HCT116 (cell line): ENCODE measurements at regions not wholly inside any gene's neighbourhood (a gene's known extent, or its start where the extent isn't known, plus 50 kb on each side); places are given as distances from the start of the nearest gene placed in this dataset.

Source experiments
- ATAC-seq: fragments of 200-7000 bp; cut with Tn5 transposase; 2 replicates; pipeline ENCODE4 v1.9.1; 2020; ENCODE audit warnings: mild to moderate bottlenecking, moderate library complexity
- BruUV-seq: library from RNA; stranded (reverse); fragments of 400-500 nt; replicated peaks from 2 replicates; lab custom pipeline; 2021; lab: Mats Ljungman, UMichigan
- CTCF ChIA-PET: fragments of 300-600 bp; sonication (Branson Sonifier 250); formaldehyde crosslinking; loops from one replicate; lab custom pipeline; 2021; ENCODE audit warnings: antibody characterized with exemption; lab: Charles Lee
- POLR2A ChIA-PET: fragments of 300-600, 350-600 bp; sonication (Branson Sonifier 250); formaldehyde crosslinking; loops from one replicate; lab custom pipeline; 2021; ENCODE audit warnings: antibody characterized with exemption; lab: Charles Lee
- RAD21 ChIA-PET, 2 experiments: fragments of 300-600 bp; sonication (Branson Sonifier 250); formaldehyde crosslinking; loops; one replicate each; lab custom pipeline; 2023; ENCODE audit warnings: low total read pairs in 2 of 2; ENCODE audit not compliant: uncharacterized antibody in 2 of 2, unreplicated experiment in 2 of 2, low non-redundant PET in 1 of 2; lab: Charles Lee
- DNase-seq: peaks from one replicate; pipeline ENCODE4 v3.0.0-alpha.2; 2010; ENCODE audit warnings: low read depth, low spot score
- H2AFZ ChIP-seq: fragments of 200-600 bp; shearing (Covaris generic), sonication (generic); 2 replicates; pipeline ENCODE4 v1.6.1; 2017; ENCODE audit warnings: low read depth, mixed run types, mixed read lengths, antibody characterized with exemption, low read length; ENCODE audit not compliant: poor library complexity, severe bottlenecking
- H3K27ac ChIP-seq: 2 replicates; pipeline ENCODE4 v1.5.1; 2012; ENCODE audit warnings: low read depth, low read length
- H3K27me3 ChIP-seq: fragments of 200-600 bp; sonication (generic); 2 replicates; pipeline ENCODE4 v1.6.1; 2016; ENCODE audit warnings: mixed run types, low read length, mixed read lengths; ENCODE audit not compliant: insufficient read depth
- H3K36me3 ChIP-seq, 2 experiments: fragments of 200-500 bp in 1 of 2; fragments of 200-600 bp in 1 of 2; sonication (Bioruptor generic) in 1 of 2; sonication (generic) in 1 of 2; 2 replicates each; pipeline versions ENCODE4 v1.5.1 to v1.6.1; 2014 to 2016; ENCODE audit warnings: low read length in 2 of 2, inconsistent platforms in 1 of 2, mixed read lengths in 1 of 2, mixed run types in 1 of 2; ENCODE audit not compliant: insufficient read depth in 2 of 2, control insufficient read depth in 1 of 2
- H3K4me1 ChIP-seq, 2 experiments: fragments of 200-600 bp in 1 of 2; sonication (generic) in 1 of 2; 2 replicates each; pipeline versions ENCODE4 v1.5.1 to v1.6.1; 2012 to 2017; ENCODE audit warnings: low read length in 2 of 2, inconsistent platforms in 1 of 2, mild to moderate bottlenecking in 1 of 2, mixed read lengths in 1 of 2, mixed run types in 1 of 2, moderate library complexity in 1 of 2; ENCODE audit not compliant: insufficient read depth in 2 of 2, control insufficient read depth in 1 of 2
- H3K4me2 ChIP-seq: fragments of 200-600 bp; sonication (generic); 2 replicates; pipeline ENCODE4 v1.6.1; 2017; ENCODE audit warnings: mixed run types, low read length, mixed read lengths
- H3K4me3 ChIP-seq, 2 experiments: fragments of 200-600 bp in 1 of 2; sonication (generic) in 1 of 2; replicated peaks in 1 of 2; 2 replicates each; pipeline ENCODE4 v1.5.1; 2011 to 2016; ENCODE audit warnings: low read length in 2 of 2, control low read depth in 1 of 2, low read depth in 1 of 2, mild to moderate bottlenecking in 1 of 2, mixed read lengths in 1 of 2, mixed run types in 1 of 2
- H3K79me2 ChIP-seq: fragments of 200-600 bp; sonication (generic); 2 replicates; pipeline ENCODE4 v1.6.1; 2017; ENCODE audit warnings: mild to moderate bottlenecking, mixed run types, low read length, moderate library complexity, mixed read lengths; ENCODE audit not compliant: insufficient read depth
- H3K9ac ChIP-seq: fragments of 200-600 bp; sonication (generic); 2 replicates; pipeline ENCODE4 v1.6.1; 2016; ENCODE audit warnings: low read length, mixed read lengths
- H3K9me2 ChIP-seq: fragments of 200-600 bp; sonication (generic), shearing (Covaris generic); 2 replicates; pipeline ENCODE4 v1.6.1; 2017; ENCODE audit warnings: mixed run types, mild to moderate bottlenecking, moderate library complexity; ENCODE audit not compliant: insufficient read depth
- H3K9me3 ChIP-seq, 2 experiments: fragments of 200-500 bp in 1 of 2; fragments of 200-600 bp in 1 of 2; sonication (Bioruptor generic) in 1 of 2; sonication (generic) in 1 of 2; 2 replicates each; pipeline ENCODE4 v1.6.1; 2014 to 2017; ENCODE audit warnings: low read length in 2 of 2, mixed read lengths in 2 of 2, inconsistent platforms in 1 of 2, low read depth in 1 of 2, mild to moderate bottlenecking in 1 of 2, mixed run types in 1 of 2, moderate library complexity in 1 of 2; ENCODE audit not compliant: control insufficient read depth in 1 of 2, insufficient read depth in 1 of 2
- H4K20me1 ChIP-seq: fragments of 200-600 bp; sonication (generic), shearing (Covaris generic); 2 replicates; pipeline ENCODE4 v1.6.1; 2017; ENCODE audit warnings: mixed run types, mild to moderate bottlenecking, moderate library complexity; ENCODE audit not compliant: insufficient read depth
- CEBPB ChIP-seq: IDR thresholded peaks from 2 replicates; pipeline ENCODE4 v1.6.1; 2012; ENCODE audit warnings: low read depth
- CTCF ChIP-seq, 3 experiments: fragments of 200-600 bp in 1 of 3; sonication (generic) in 1 of 3; IDR thresholded peaks in 2 of 3; conservative IDR thresholded peaks in 1 of 3; 2 replicates each; pipeline ENCODE4 v1.5.1; 2012 to 2017; ENCODE audit warnings: low read depth in 2 of 3, low read length in 2 of 3, antibody characterized with exemption in 1 of 3, borderline replicate concordance in 1 of 3, control low read depth in 1 of 3, mild to moderate bottlenecking in 1 of 3, mixed read lengths in 1 of 3, mixed run types in 1 of 3, moderate library complexity in 1 of 3; ENCODE audit not compliant: insufficient read depth in 1 of 3
- ELF1 ChIP-seq: IDR thresholded peaks from 2 replicates; pipeline ENCODE4 v1.6.1; 2012; ENCODE audit warnings: low read depth, borderline replicate concordance
- EZH2 ChIP-seq: fragments of 200-600 bp; sonication (generic); IDR thresholded peaks from 2 replicates; pipeline ENCODE4 v1.6.1; 2017; ENCODE audit warnings: antibody characterized with exemption, mixed run types
- EZH2phosphoT487 ChIP-seq: fragments of 200-600 bp; IDR thresholded peaks from 2 replicates; pipeline ENCODE4 v1.6.1; 2018; ENCODE audit warnings: antibody characterized with exemption, borderline replicate concordance
- JUND ChIP-seq: IDR thresholded peaks from 2 replicates; pipeline ENCODE4 v1.6.1; 2012
- POLR2AphosphoS5 ChIP-seq: IDR thresholded peaks from 2 replicates; pipeline ENCODE4 v1.6.1; 2011; ENCODE audit warnings: mild to moderate bottlenecking, low read depth, low read length, moderate library complexity
- RAD21 ChIP-seq: IDR thresholded peaks from 2 replicates; pipeline ENCODE4 v1.6.1; 2012; ENCODE audit warnings: low read depth, mild to moderate bottlenecking
- SIN3A ChIP-seq: IDR thresholded peaks from 2 replicates; pipeline ENCODE4 v1.6.1; 2012; ENCODE audit warnings: low read depth
- TCF7L2 ChIP-seq: IDR thresholded peaks from 2 replicates; pipeline ENCODE4 v1.7.0; 2011; ENCODE audit warnings: borderline replicate concordance, inconsistent platforms; ENCODE audit not compliant: insufficient read depth, insufficient read length; ENCODE audit errors: extremely low read depth
- YY1 ChIP-seq: IDR thresholded peaks from 2 replicates; pipeline ENCODE4 v1.6.1; 2011; ENCODE audit warnings: low read length, low read depth, moderate library complexity, mild to moderate bottlenecking; ENCODE audit not compliant: insufficient replicate concordance; ENCODE audit errors: extremely low read depth
- ZFX ChIP-seq: fragments of 450-650 bp; IDR thresholded peaks from 2 replicates; pipeline ENCODE4 v1.6.1; 2017
- ZNF274 ChIP-seq: fragments of 200-500 bp; sonication (Bioruptor generic); IDR thresholded peaks from 2 replicates; pipeline ENCODE4 v1.6.1; 2014; ENCODE audit warnings: mild to moderate bottlenecking, low read depth, low read length, inconsistent platforms
- intact Hi-C: fragments of 100-400 bp; cut with micrococcal nuclease; formaldehyde crosslinking; loops from 2 replicates; pipeline ENCODE4 v1.10.0; 2022
- TF ChIP-seq, protein P1 (sequence below): IDR thresholded peaks from 2 replicates; pipeline ENCODE4 v1.6.1; 2012

DNA sequence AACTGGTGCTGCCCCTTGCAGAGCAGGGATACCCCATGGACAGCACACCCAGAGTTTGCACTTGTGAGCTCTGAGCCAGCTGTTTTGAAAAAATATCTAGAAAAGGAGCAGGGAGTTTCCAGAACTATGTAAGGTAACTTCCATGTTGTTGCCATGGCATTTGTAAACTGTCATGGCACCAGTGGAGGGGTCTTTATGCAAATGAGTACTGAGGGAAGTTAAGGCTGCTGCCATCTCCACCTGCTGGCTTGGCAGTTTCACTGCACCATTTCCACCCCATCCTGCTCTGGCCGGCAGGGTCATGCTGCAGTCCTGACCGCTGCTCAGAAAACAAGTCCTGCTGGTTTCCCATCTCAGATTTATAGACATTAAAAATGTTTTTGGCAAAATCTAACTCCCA is 52.3 kb upstream of the SNTG2 start:
- Histone ChIP-seq H3K36me3 (no peaks in the 10 kb centered on the region), H3K9me2 (no peaks in the 10 kb centered on the region), H3K9me3 (no peaks in the 10 kb centered on the region), H3K79me2 (no peaks in the 10 kb centered on the region), H2AFZ (no peak overlapping the region), H3K27me3 (no peaks in the 10 kb centered on the region), H3K4me2 (no peak overlapping the region), H3K27ac (no peak overlapping the region), H4K20me1 (no peaks in the 10 kb centered on the region), H3K4me3 (no peak overlapping the region), H3K9ac (no peak overlapping the region), H3K4me1 (peaks cover 0 to 5% of the 10 kb centered on the region in 2 experiments; a peak in 2 of 4 replicates)
- no TSS peak for BruUV-seq
- peak; percentile 18 for DNase-seq
- TF ChIP-seq JUND: no peak
- TF ChIP-seq RAD21: peak; percentile 51
- peak; percentile 36 to 66 (median 52); a peak in 5 of 6 replicates for TF ChIP-seq CTCF (IDR thresholded peaks at IDR 0.05 in 2 of 3, conservative IDR thresholded peaks at IDR 0.05 in 1 of 3; ENCODE audit: borderline replicate concordance in 1 of 3, insufficient read depth in 1 of 3, low read depth in 2 of 3, low read length in 2 of 3)
- RAD21 ChIA-PET: no interaction called here
- CTCF ChIA-PET: no interaction called here
- POLR2A ChIA-PET: no interaction called here
- ATAC-seq: peak; percentile 86
- intact Hi-C loops: loop anchor here (2.0 kb wide), 1 partner anchor 184 kb away; no protein-coding TSS in a partner anchor

- no peak for DNase-seq
- Histone ChIP-seq H3K27me3 (no peaks in the 10 kb centered on the region), H3K4me2 (no peak overlapping the region), H3K4me1 (peaks cover 4 to 9% of the 10 kb centered on the region in 2 experiments; a peak in 2 of 4 replicates), H4K20me1 (no peaks in the 10 kb centered on the region), H3K27ac (no peak overlapping the region), H2AFZ (no peak overlapping the region), H3K79me2 (no peaks in the 10 kb centered on the region), H3K9ac (no peak overlapping the region), H3K9me3 (no peaks in the 10 kb centered on the region), H3K4me3 (no peak overlapping the region), H3K36me3 (no peaks in the 10 kb centered on the region), H3K9me2 (no peaks in the 10 kb centered on the region)
- ChIA-PET POLR2A (no interaction called here), CTCF (no interaction called here), RAD21 (no interaction called here)
- BruUV-seq: no TSS peak
- intact Hi-C loops: no loop called here
- no peak for ATAC-seq
- no peak for TF ChIP-seq TCF7L2
- no peak for TF ChIP-seq EZH2phosphoT487
- no peak for TF ChIP-seq POLR2AphosphoS5
- TF ChIP-seq, protein P1, sequence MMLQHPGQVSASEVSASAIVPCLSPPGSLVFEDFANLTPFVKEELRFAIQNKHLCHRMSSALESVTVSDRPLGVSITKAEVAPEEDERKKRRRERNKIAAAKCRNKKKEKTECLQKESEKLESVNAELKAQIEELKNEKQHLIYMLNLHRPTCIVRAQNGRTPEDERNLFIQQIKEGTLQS: no peak
- TF ChIP-seq ELF1: no peak
- no peak for TF ChIP-seq ZFX
- TF ChIP-seq YY1: no peak
- no peak for TF ChIP-seq CEBPB
- no peak for TF ChIP-seq ZNF274
- no peak for TF ChIP-seq RAD21
- no peak for TF ChIP-seq SIN3A
- no peak for TF ChIP-seq EZH2
- TF ChIP-seq, all 23 proteins: peak for 0
Observed at GRCh38 chr2:897091-897490, 53.6 kb upstream of the SNTG2 start.
